SK-N-SH (cell line): ENCODE measurements at regions not wholly inside any gene's neighbourhood (a gene's known extent, or its start where the extent isn't known, plus 50 kb on each side); places are given as distances from the start of the nearest gene placed in this dataset.

Experiments used
- CTCF ChIP-seq: fragments of 200-600 bp; sonication (generic); IDR thresholded peaks from 2 replicates; pipeline ENCODE4 v1.6.1; 2017; ENCODE audit warnings: antibody characterized with exemption, mild to moderate bottlenecking, moderate library complexity
- EZH2phosphoT487 ChIP-seq: fragments of 200-600 bp; sonication (generic); IDR thresholded peaks from 2 replicates; pipeline ENCODE4 v1.6.1; 2017; ENCODE audit warnings: low read depth, mixed run types, mild to moderate bottlenecking, antibody characterized with exemption, moderate library complexity, borderline replicate concordance
- RAD21 ChIP-seq: IDR thresholded peaks from 2 replicates; pipeline ENCODE4 v1.6.1; 2012; ENCODE audit warnings: mild to moderate bottlenecking, low read length
- TAF1 ChIP-seq: IDR thresholded peaks from 2 replicates; pipeline ENCODE4 v1.6.1; 2012; ENCODE audit warnings: low read depth, mild to moderate bottlenecking, low read length, moderate library complexity, borderline replicate concordance
- USF2 ChIP-seq: fragments of 150-350 bp; IDR thresholded peaks from 2 replicates; pipeline ENCODE4 v1.6.1; 2017; ENCODE audit warnings: antibody characterized with exemption, low read length, low read depth, borderline replicate concordance
- ZBTB33 ChIP-seq: IDR thresholded peaks from 2 replicates; pipeline ENCODE4 v1.4.0; 2012; ENCODE audit warnings: low read depth, borderline replicate concordance

GRCh38 chr2:14234911-14235310 is 397.6 kb upstream of the LRATD1 start:
- no peak for TF ChIP-seq TAF1
- TF ChIP-seq CTCF, result no peak
- no peak for TF ChIP-seq USF2
- TF ChIP-seq EZH2phosphoT487, result no peak
- no peak for TF ChIP-seq ZBTB33
- TF ChIP-seq RAD21, result no peak
